ENCODE measurements at regions not wholly inside any gene's neighbourhood (a gene's known extent, or its start where the extent isn't known, plus 50 kb on each side); places are given as distances from the start of the nearest gene placed in this dataset.
A peak's percentile ranks its signal among the peaks of the same experiment; 100 is the strongest.

GRCh38 chr4:138686106-138686835 lies 329.3 kb upstream of the NOCT start:
- no peak for DNase-seq

DNA sequence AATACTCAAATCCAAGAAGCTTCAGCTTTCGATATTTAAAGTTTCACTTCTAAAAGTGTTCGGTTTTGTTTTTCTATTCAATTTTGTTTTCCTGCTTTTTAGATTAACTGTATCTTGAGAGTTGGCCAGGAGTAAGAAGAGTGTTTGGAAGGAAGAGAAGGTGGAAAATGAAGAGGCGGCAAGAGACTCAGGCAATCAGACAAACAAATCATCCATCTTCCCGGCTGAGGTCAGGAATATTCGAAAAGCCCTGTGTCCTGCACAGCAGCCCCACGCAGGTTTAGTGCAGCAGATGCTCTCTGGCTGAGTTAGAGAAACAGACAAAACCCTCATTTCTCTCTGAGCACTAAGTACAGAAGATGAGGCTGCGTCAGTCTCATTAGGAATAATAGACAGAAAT lies 330.3 kb upstream of the NOCT start:
- DNase-seq, result no peak

DNA sequence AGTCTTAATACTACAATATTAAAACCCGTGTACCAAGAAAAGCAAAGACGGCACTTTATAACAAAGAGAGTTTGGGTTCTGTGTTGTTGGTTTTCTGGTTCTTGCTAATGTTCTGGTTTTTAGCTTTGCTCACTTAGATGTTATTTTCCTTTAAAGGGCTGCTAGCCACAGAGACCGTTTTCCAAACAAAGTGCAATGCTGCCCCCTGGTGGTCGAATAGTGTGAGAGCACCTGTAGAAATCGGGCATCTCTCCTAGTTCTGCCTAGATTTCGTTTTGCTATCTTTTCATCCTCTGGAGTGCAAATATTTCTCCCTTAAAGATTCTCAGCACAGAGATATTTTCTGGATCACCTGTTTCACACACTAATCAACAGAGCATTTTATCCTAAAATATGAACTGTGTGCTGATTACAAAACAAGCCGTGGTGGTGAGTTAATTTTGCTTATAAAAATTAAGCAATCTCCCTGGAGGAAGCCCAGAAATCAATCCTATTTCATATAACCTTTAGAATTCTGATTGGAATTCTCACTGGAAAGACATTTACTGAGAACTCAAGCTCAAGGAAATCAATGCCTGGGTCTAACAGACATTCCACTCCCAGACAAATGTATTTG lies 334.5 kb upstream of the NOCT start:
- DNase-seq, result peak; percentile 74 to 77

DNA sequence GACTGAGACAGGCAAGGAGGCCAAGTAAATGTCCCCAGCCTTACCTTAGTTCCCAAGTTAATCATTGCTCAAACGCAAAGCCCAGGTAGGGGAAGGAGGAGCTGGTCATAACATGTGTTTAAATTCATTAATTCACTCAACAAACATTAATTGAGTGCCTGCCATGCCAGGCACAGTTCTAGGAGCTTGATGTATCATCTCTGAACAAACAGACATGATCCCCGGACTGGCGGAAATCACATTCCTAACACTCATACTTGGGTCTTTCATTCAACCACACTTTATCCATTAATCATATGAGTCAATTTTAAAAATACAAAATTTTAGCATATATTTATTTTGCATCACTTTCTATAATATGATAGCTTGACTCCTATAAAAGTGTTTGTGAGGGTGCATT lies 335.3 kb upstream of the NOCT start:
- DNase-seq, result no peak

- DNase-seq, result no peak
Measured at GRCh38 chr4:138678985-138679746, 336.4 kb upstream of the NOCT start.

GRCh38 chr4:138677748-138678147 lies 337.8 kb upstream of the NOCT start:
- no peak for DNase-seq

DNA sequence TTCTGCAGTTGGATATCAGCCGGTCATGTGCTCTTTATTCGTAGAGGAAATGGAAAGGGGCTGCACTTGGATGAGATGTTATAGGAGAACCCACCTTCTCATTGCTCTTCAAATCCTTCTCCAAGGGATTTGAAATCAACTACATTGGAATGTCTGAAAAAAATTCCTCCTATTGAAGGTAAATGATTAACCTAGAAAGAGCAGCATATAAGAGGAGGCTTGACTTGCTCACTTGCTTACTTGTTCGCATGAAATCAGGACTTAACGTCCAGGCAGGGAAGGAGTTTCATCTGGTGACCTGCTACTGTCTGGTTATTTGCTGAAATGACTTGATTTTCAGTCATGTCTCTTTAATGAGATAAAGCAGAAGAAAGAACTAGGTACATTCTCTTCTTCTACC lies 338.4 kb upstream of the NOCT start:
- no peak for DNase-seq

DNA sequence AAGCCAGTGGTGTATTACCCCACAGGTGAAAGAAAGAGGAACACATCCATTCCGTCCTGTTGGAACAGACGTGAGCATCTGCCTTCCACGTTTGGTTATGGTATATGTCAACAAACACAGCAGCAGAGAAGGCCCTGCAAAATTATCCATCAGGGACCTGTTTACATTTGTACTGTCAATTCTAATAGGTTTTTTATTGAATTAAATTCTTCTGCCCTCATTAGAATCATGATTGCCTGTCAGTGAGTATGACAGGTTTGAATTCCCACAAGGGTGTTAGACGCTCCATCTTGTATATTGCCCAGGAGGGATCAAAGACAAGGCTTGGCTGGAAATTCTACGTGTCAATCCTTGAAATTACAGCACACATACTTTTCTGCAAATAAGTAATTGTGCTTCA lies 339.9 kb upstream of the NOCT start:
- DNase-seq, result no peak

GRCh38 chr4:138674209-138674608 lies 341.4 kb upstream of the NOCT start:
- no peak for DNase-seq

GRCh38 chr4:138673053-138673452 lies 342.5 kb upstream of the NOCT start:
- no peak for DNase-seq

DNA sequence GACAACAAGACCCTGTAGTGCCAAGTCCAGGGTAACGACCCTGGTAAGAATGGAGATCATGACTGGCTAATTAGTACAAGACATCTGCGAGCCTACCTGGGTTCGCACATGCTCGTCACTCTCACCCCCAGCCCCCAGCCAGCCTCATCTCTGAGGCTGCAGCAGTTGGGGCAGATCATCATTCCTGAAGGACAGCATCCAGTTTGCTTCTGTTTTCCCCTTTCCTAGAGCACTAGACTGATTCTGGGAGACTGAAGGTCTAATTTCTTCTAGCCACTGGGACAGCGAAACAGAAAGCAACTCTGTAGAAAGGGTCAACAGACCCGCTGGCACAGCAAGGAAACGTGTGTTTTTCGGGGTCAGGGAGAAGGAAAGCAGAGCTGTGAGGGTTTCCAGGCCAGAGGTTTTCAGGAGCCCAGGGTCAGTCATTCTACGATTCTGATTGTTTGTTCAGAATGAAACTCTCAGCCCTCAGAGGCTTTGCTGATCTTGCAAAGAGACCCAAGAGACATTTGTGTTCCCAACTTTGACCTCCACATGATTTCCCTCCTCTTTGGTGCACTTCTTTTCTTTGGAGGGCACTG lies 343.1 kb upstream of the NOCT start:
- no peak for DNase-seq

DNA sequence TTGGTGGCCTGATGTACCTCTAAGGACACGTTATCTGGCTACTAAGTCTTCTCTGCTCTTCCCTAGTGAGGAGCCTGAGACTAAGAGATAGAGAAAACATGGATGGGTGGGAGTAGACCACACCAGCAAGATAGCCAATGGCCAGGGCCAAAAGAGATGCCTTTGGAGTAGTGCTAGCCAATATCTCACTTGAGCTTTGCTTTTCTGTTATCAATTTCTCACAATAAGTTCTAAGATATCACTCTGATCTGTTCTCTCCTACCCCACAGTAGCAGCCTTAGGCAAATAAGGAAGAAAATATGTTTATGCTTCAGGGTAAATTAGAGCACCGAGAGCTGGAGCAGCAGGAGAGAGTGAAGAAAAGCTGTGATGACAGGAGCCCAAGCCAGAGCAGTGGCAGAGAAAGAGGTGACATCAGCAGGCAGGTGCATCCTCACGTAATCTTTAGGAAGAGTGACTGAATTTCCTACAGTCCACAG lies 343.9 kb upstream of the NOCT start:
- DNase-seq, result no peak

DNA sequence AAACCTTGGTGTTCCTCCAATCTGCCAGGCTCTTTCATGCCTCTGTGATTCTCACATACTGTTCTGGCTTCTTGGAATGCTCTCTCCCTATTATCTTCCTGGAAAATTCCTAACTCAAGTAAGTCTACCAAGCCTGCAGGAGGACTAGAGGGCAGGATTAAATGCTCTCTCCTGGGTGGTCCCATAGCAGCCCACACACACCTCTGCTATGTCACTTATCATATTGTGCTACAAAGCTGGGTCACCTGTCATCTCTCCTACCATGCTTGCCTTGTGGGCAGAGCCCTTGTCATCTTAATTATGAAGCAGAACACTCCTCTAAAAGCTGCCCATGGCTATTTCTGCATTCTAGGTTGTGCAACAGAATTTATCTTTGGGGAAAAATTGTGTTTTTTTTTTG lies 344.5 kb upstream of the NOCT start:
- no peak for DNase-seq

- DNase-seq, result no peak
Measured at GRCh38 chr4:138670681-138671080, 344.9 kb upstream of the NOCT start.

DNA sequence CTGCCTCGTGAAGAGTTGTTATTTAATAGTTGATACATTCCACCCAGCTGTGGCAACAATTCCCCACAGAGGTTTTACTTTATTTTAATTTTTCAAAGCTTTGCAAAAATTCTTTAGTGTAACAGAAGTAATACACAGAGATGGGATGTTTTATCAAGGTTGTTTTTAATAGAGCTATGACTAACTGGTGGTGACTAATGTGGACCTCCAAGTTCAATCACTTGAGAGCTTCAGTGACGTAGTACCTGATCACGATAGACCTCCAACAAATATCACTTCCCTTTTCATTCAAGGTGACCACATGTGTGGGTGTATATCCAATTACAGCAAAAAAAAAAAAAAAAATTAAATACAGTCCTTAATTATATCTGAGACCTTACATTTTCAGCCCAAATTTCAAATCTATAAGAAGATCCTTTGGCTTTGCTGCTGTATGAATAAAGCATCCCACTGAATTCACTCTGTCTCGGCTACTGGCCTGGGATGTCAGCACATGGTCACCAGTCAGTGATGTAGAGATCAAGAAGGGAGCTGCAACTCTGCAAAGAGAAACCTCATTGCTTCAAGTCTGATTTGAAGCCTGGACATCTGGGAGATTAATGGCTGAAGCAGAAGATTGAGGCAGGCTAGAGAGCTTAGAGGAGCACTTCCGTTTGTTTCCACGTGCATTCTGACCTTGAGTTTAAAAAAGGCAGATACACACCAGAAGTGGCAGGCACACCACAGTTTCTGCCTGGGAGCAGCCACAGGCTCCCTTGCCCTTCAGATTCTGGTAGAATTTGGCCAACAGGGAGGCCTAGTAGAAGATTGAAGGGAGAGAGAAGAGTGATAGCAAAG lies 345.9 kb upstream of the NOCT start:
- no peak for DNase-seq

DNA sequence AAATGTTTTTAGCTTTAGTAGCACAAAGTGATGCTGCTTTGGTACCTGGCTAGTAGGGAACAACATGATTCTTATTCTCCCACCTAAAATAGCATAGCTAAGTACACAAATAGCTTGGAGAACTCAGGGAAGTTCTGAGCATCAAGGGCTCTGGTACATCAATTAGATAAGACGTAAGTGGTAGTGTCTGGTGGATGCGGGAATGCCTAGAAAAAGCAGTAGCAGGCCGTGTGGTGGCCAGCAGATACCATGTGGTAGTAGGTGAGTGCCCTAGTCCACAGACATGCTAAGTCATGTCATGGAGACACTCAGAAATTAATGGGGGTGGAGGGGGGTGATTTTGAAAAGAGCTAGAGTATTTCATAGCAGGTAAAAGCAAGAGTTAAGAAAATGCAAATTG lies 347.3 kb upstream of the NOCT start:
- DNase-seq, result no peak

- DNase-seq, result no peak
Measured at GRCh38 chr4:138666366-138666765, 349.2 kb upstream of the NOCT start.

DNA sequence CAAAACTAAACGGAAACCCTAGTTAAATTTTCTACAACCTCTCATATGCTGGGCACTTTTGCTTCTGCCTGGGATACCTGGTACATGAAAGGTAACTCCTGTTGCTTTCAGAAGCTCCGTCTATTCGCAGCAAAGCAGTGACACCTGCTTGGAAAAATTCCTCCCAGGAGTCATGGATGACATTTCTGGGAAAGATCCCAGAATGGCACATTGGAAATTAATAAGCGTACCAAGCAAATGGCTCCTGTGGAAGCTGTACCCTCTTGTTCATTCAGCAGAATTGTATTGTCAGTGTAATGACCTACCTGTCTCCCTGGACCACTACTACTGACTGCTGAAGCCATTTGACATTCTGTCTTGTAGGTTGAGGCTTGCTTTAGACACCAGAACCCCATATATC lies 349.7 kb upstream of the NOCT start:
- no peak for DNase-seq

- DNase-seq, result no peak
Measured at GRCh38 chr4:138663883-138664282, 351.7 kb upstream of the NOCT start.

- no peak for DNase-seq
Measured at GRCh38 chr4:138659812-138660316, 355.7 kb upstream of the NOCT start.

- DNase-seq, result no peak
Measured at GRCh38 chr4:138659037-138659811, 356.4 kb upstream of the NOCT start.

DNA sequence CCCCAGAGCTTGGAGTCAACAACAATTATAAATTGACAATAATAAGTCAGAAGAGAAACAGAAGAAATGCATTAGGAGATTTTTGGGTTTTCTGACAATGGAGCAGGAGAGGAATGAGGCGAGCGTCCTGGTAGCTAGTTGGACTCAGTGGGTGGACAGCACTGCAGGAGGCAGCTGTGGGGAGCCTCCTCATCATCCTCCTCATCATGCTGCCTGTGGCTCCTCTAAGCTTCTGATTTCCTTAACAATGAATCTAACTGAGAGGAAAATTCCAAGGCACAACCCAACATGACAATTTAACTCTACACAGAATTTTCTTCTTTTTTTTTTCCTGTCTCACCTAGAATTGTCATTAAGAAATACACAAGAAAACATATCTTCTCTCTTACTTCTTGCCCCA lies 357.1 kb upstream of the NOCT start:
- DNase-seq, result no peak

All from activated T-cell treated with anti-CD3 and anti-CD28 coated beads, Interleukin-2, amount 50 U/mL, for 48 hours (primary cell).